Hindlimb muscle (tissue), 1 donor: ENCODE measurements at regions not wholly inside any gene's neighbourhood (a gene's known extent, or its start where the extent isn't known, plus 50 kb on each side); places are given as distances from the start of the nearest gene placed in this dataset.
A peak's percentile ranks its signal among the peaks of the same experiment; 100 is the strongest.
"Not testable (repeated sequence)": the region's sequence is repeated elsewhere in the genome, so short reads cannot be mapped to it uniquely, and the experiment has no call there.

Source experiments
- DNase-seq: peaks from one replicate; pipeline ENCODE4 v3.0.0-alpha.2; 2013

- no peak for DNase-seq
These were observed 97.2 kb downstream of the NOG start for GRCh38 chr17:56690441-56691291.

GRCh38 chr17:56694825-56695224 is 101.3 kb downstream of the NOG start:
- DNase-seq, result no peak

GRCh38 chr17:56697190-56697589 is 103.7 kb downstream of the NOG start:
- DNase-seq, result no peak

- peak; percentile 13 for DNase-seq
These were observed 105.8 kb downstream of the NOG start for GRCh38 chr17:56699186-56699894.

GRCh38 chr17:56700919-56701420 is 107.5 kb downstream of the NOG start:
- no peak for DNase-seq

- no peak for DNase-seq
These were observed 114.1 kb downstream of the NOG start for GRCh38 chr17:56707312-56708219.

- DNase-seq, result no peak
These were observed 114.7 kb downstream of the NOG start for GRCh38 chr17:56708220-56708558.

GRCh38 chr17:56708670-56709410 is 115.3 kb downstream of the NOG start:
- no peak for DNase-seq

- DNase-seq, result no peak
These were observed 117.5 kb downstream of the NOG start for GRCh38 chr17:56710986-56711385.

GRCh38 chr17:56715613-56716357 is 117.9 kb downstream of the C17orf67 start:
- peak; percentile 77 for DNase-seq

- no peak for DNase-seq
These were observed 116.2 kb downstream of the C17orf67 start for GRCh38 chr17:56717471-56717870.

GRCh38 chr17:56718515-56718914 is 115.2 kb downstream of the C17orf67 start:
- no peak for DNase-seq

GRCh38 chr17:56723421-56723820 is 110.3 kb downstream of the C17orf67 start:
- DNase-seq, result no peak

- no peak for DNase-seq
These were observed 109.1 kb downstream of the C17orf67 start for GRCh38 chr17:56724664-56725063.

GRCh38 chr17:56725144-56725543 is 108.6 kb downstream of the C17orf67 start:
- no peak for DNase-seq

- no peak for DNase-seq
These were observed 105.7 kb downstream of the C17orf67 start for GRCh38 chr17:56727876-56728617.

GRCh38 chr17:56731096-56731495 is 102.6 kb downstream of the C17orf67 start:
- not testable (repeated sequence) for DNase-seq

GRCh38 chr17:56733833-56734232 is 99.9 kb downstream of the C17orf67 start:
- DNase-seq, result no peak

GRCh38 chr17:56735842-56736241 is 97.9 kb downstream of the C17orf67 start:
- no peak for DNase-seq

GRCh38 chr17:56737421-56738161 is 96.1 kb downstream of the C17orf67 start:
- DNase-seq, result no peak
